ENCODE measurements at regions not wholly inside any gene's neighbourhood (a gene's known extent, or its start where the extent isn't known, plus 50 kb on each side); places are given as distances from the start of the nearest gene placed in this dataset.

- DNase-seq (ENCODE audit: insufficient read length, low spot score) (no peak), FAIRE-seq (no peak)
- no peak for TF ChIP-seq TAF1 (IDR thresholded peaks at IDR 0.05; ENCODE audit: low read depth, low read length)
- no peak for TF ChIP-seq SPI1 (IDR thresholded peaks at IDR 0.05; ENCODE audit: low read depth, low read length)
- no peak for TF ChIP-seq POU2F2 (IDR thresholded peaks at IDR 0.05; ENCODE audit: low read depth, low read length)
- TF ChIP-seq POLR2AphosphoS5 (IDR thresholded peaks at IDR 0.05; ENCODE audit: low read depth, low read length) = no peak
- no peak for TF ChIP-seq POLR2A (IDR thresholded peaks at IDR 0.05; ENCODE audit: low read depth, low read length)
- TF ChIP-seq PAX5 (IDR thresholded peaks at IDR 0.05; ENCODE audit: insufficient read depth, low read length, severe bottlenecking) = no peak
Observed at GRCh38 chr16:50991436-50991835, 159.6 kb downstream of the SALL1 start.

- FAIRE-seq (no peak), DNase-seq (ENCODE audit: insufficient read length, low spot score) (no peak)
- TF ChIP-seq POLR2AphosphoS5 (IDR thresholded peaks at IDR 0.05; ENCODE audit: low read depth, low read length) (no peak), TAF1 (IDR thresholded peaks at IDR 0.05; ENCODE audit: low read depth, low read length) (no peak), POLR2A (IDR thresholded peaks at IDR 0.05; ENCODE audit: low read depth, low read length) (no peak), PAX5 (IDR thresholded peaks at IDR 0.05; ENCODE audit: insufficient read depth, low read length, severe bottlenecking) (no peak), POU2F2 (IDR thresholded peaks at IDR 0.05; ENCODE audit: low read depth, low read length) (no peak), SPI1 (IDR thresholded peaks at IDR 0.05; ENCODE audit: low read depth, low read length) (no peak)
Observed at GRCh38 chr16:50991006-50991405, 160.1 kb downstream of the SALL1 start.

DNA sequence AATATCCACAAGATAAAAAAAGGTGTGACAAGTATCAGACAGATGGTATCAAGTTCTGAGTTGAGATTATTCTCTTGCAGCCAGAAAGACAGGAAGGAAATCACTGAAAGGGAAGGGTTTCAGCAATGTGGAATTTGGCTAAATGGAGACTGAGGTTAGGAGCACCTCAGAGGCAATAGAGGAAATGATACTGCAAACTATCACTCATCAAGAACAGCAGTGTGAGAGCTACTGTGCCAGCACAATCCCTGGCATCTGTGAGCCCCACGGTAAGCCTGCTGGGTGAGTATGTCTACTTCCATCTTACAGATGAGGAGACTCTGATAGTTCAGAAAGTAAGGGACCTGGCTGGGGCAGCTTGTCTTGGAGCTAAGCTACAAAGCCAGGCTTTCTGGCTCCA, 162.0 kb downstream of the SALL1 start:
- no peak for DNase-seq (ENCODE audit: insufficient read length, low spot score)
- TF ChIP-seq POU2F2 (IDR thresholded peaks at IDR 0.05; ENCODE audit: low read depth, low read length) (no peak), POLR2AphosphoS5 (IDR thresholded peaks at IDR 0.05; ENCODE audit: low read depth, low read length) (no peak), PAX5 (IDR thresholded peaks at IDR 0.05; ENCODE audit: insufficient read depth, low read length, severe bottlenecking) (no peak), SPI1 (IDR thresholded peaks at IDR 0.05; ENCODE audit: low read depth, low read length) (peak; percentile 67), POLR2A (IDR thresholded peaks at IDR 0.05; ENCODE audit: low read depth, low read length) (no peak)
- FAIRE-seq = no peak

GRCh38 chr16:50988441-50988840, 162.6 kb downstream of the SALL1 start:
- no peak for DNase-seq (ENCODE audit: insufficient read length, low spot score)

DNA sequence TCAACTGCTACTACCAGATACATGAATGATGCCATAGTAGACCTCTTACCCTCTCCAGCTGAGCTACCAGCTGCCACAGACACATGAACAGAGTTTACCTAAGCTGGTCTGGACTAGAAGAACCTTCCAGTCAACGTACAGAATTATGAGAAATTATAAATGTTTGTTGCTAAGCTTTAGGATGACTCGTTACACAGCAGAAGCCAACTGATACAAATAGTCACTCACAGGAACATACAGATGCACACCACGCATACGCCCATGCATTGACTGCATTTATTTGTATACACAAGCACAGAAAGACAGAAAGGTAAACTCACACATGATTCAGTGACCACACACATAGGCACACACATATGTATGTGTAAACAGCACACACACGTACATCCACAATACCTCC, 164.6 kb downstream of the SALL1 start:
- TF ChIP-seq POLR2A (IDR thresholded peaks at IDR 0.05; ENCODE audit: low read depth, low read length) (no peak), TAF1 (IDR thresholded peaks at IDR 0.05; ENCODE audit: low read depth, low read length) (no peak), SPI1 (IDR thresholded peaks at IDR 0.05; ENCODE audit: low read depth, low read length) (no peak), POU2F2 (IDR thresholded peaks at IDR 0.05; ENCODE audit: low read depth, low read length) (no peak), POLR2AphosphoS5 (IDR thresholded peaks at IDR 0.05; ENCODE audit: low read depth, low read length) (no peak), PAX5 (IDR thresholded peaks at IDR 0.05; ENCODE audit: insufficient read depth, low read length, severe bottlenecking) (no peak)
- FAIRE-seq (no peak), DNase-seq (ENCODE audit: insufficient read length, low spot score) (no peak)

More at GRCh38 chr16:50988441-50988840, 162.6 kb downstream of the SALL1 start:
- TF ChIP-seq PAX5 (IDR thresholded peaks at IDR 0.05; ENCODE audit: insufficient read depth, low read length, severe bottlenecking) = no peak
- TF ChIP-seq POU2F2 (IDR thresholded peaks at IDR 0.05; ENCODE audit: low read depth, low read length) = no peak
- no peak for TF ChIP-seq POLR2AphosphoS5 (IDR thresholded peaks at IDR 0.05; ENCODE audit: low read depth, low read length)
- FAIRE-seq = no peak

GRCh38 chr16:50985733-50986132, 165.3 kb downstream of the SALL1 start:
- DNase-seq (ENCODE audit: insufficient read length, low spot score) (no peak), FAIRE-seq (no peak)
- TF ChIP-seq POLR2AphosphoS5 (IDR thresholded peaks at IDR 0.05; ENCODE audit: low read depth, low read length) (no peak), POU2F2 (IDR thresholded peaks at IDR 0.05; ENCODE audit: low read depth, low read length) (no peak), SPI1 (IDR thresholded peaks at IDR 0.05; ENCODE audit: low read depth, low read length) (no peak), TAF1 (IDR thresholded peaks at IDR 0.05; ENCODE audit: low read depth, low read length) (no peak), POLR2A (IDR thresholded peaks at IDR 0.05; ENCODE audit: low read depth, low read length) (no peak), PAX5 (IDR thresholded peaks at IDR 0.05; ENCODE audit: insufficient read depth, low read length, severe bottlenecking) (no peak)

DNA sequence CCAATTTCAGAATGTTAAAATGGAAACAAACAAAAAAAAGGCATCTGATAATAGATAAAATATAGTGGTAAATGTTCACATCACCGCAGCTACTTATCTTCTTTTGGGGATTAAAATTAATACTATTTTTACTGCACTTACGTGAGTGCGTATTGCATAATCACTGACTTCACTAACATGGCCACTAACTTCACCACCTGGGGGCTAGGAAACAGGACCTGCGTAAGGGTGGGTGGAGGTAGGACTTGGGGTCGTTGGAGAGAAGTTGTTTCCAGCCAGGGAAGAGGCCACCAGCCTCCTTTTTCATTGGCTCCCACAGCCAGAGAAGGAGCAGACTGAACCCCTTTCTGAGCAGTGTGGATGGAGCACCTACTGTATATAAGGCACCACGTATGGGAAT, 166.4 kb downstream of the SALL1 start:
- no peak for FAIRE-seq

GRCh38 chr16:50982808-50983207, 168.3 kb downstream of the SALL1 start:
- no peak for DNase-seq (ENCODE audit: insufficient read length, low spot score)
- no peak for TF ChIP-seq POLR2AphosphoS5 (IDR thresholded peaks at IDR 0.05; ENCODE audit: low read depth, low read length)
- no peak for TF ChIP-seq TAF1 (IDR thresholded peaks at IDR 0.05; ENCODE audit: low read depth, low read length)
- no peak for TF ChIP-seq PAX5 (IDR thresholded peaks at IDR 0.05; ENCODE audit: insufficient read depth, low read length, severe bottlenecking)
- no peak for TF ChIP-seq POU2F2 (IDR thresholded peaks at IDR 0.05; ENCODE audit: low read depth, low read length)
- no peak for TF ChIP-seq SPI1 (IDR thresholded peaks at IDR 0.05; ENCODE audit: low read depth, low read length)
- TF ChIP-seq POLR2A (IDR thresholded peaks at IDR 0.05; ENCODE audit: low read depth, low read length) = no peak
- FAIRE-seq = no peak

More for the DNA sequence above, 166.4 kb downstream of the SALL1 start:
- TF ChIP-seq POLR2AphosphoS5 (IDR thresholded peaks at IDR 0.05; ENCODE audit: low read depth, low read length) (no peak), PAX5 (IDR thresholded peaks at IDR 0.05; ENCODE audit: insufficient read depth, low read length, severe bottlenecking) (no peak), POLR2A (IDR thresholded peaks at IDR 0.05; ENCODE audit: low read depth, low read length) (no peak), SPI1 (IDR thresholded peaks at IDR 0.05; ENCODE audit: low read depth, low read length) (no peak), POU2F2 (IDR thresholded peaks at IDR 0.05; ENCODE audit: low read depth, low read length) (no peak), TAF1 (IDR thresholded peaks at IDR 0.05; ENCODE audit: low read depth, low read length) (no peak)
- DNase-seq (ENCODE audit: insufficient read length, low spot score) = no peak

DNA sequence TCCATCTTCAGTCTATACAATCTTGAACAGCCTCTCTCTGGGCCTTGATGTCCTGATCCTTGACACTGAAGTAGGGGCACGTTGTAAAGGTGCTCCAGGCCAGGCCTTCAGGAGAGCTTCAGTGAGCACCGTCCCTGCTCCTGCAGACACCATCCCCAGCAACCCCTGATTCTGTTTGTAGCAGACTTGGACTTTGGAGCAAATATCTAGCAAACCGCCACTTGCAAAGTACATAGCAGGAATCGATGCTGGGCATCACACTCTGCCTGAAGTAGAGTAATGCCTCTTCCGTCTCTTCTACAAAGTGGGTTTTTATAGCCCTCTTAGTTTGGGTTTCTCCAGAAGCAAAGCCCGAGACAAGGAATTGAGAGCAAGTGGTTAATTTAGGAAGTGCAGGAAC, 169.1 kb downstream of the SALL1 start:
- no peak for TF ChIP-seq PAX5 (IDR thresholded peaks at IDR 0.05; ENCODE audit: insufficient read depth, low read length, severe bottlenecking)
- TF ChIP-seq POLR2AphosphoS5 (IDR thresholded peaks at IDR 0.05; ENCODE audit: low read depth, low read length) = no peak
- TF ChIP-seq SPI1 (IDR thresholded peaks at IDR 0.05; ENCODE audit: low read depth, low read length) = no peak
- no peak for TF ChIP-seq TAF1 (IDR thresholded peaks at IDR 0.05; ENCODE audit: low read depth, low read length)
- TF ChIP-seq POLR2A (IDR thresholded peaks at IDR 0.05; ENCODE audit: low read depth, low read length) = no peak
- no peak for TF ChIP-seq POU2F2 (IDR thresholded peaks at IDR 0.05; ENCODE audit: low read depth, low read length)
- DNase-seq (ENCODE audit: insufficient read length, low spot score) (no peak), FAIRE-seq (no peak)

DNA sequence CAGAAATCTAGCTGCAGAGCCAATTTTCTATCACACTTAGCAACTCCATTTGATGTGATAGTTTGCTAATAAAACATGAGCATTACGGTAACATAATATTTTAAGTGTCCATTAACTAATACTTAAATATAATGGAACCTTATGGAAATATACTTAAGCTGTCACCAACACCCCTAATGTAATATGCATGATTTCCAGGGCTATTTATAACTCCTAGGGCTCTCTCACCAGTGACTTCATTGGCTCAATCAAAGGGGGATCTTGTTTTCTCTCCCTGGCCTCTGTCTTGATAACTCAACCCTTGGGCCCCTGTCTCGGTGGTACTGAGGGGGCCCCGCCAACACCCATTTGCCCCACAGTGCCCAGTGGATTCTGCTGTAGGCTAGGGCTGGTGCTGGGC, 170.4 kb downstream of the SALL1 start:
- DNase-seq (ENCODE audit: insufficient read length, low spot score) (no peak), FAIRE-seq (no peak)
- TF ChIP-seq POLR2A (IDR thresholded peaks at IDR 0.05; ENCODE audit: low read depth, low read length) = no peak
